Fibroblast of villous mesenchyme (primary cell): ENCODE measurements at regions not wholly inside any gene's neighbourhood (a gene's known extent, or its start where the extent isn't known, plus 50 kb on each side); places are given as distances from the start of the nearest gene placed in this dataset.

Source experiments
- DNase-seq: peaks from one replicate; pipeline ENCODE4 v3.0.0-alpha.2; 2010; ENCODE audit warnings: low read depth
- H3K4me3 ChIP-seq: 2 replicates; pipeline ENCODE4 v1.5.1; 2011; ENCODE audit warnings: low read depth, mild to moderate bottlenecking, low read length
- CTCF ChIP-seq: IDR thresholded peaks from 2 replicates; pipeline ENCODE4 v1.5.1; 2012; ENCODE audit warnings: low read depth, mild to moderate bottlenecking, low read length; ENCODE audit not compliant: insufficient read depth

DNA sequence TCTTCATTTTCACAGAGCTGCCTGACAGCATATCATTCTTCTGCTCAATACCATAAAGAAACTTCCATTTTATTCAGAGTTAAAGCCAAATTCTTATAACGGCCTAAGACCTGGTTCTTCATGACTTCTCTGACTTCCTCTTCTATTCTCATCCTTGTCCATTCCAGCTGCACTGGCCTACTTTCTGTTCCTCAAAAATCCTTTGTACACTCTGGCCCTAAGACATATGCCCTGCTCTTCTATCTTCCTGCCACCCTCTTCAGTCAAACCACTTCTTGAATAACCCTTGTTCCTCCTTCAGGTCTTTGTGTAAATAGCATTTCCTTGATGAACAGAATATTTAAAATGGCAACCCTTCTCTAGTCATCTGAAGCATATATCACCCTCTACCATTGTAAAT is 1338.7 kb upstream of the ADGRL2 start:
- no peak for DNase-seq
- no peak overlapping the region for H3K4me3 ChIP-seq
- no peak for TF ChIP-seq CTCF

- no peak for DNase-seq
- TF ChIP-seq CTCF: no peak
- H3K4me3 ChIP-seq: no peak overlapping the region
Measured at GRCh38 chr1:80457409-80457808, 1343.3 kb upstream of the ADGRL2 start.

DNA sequence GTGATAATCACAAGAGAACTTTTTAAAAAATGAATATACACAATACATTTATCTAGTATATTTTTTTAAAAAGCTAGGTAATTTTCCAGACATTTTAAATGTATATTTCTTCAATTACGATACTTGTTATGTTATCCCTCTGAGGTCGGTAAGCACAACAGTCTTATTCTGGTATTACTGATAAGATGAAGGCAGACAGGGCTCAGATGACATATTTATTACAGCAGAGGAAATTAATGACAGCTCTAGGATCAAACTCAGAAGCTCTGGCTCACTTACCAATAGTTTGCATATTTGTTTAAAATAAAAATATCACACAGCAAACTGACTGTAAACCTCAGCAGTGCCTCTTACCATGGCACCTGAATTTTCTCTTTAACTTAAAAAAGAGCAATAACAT is 1347.0 kb upstream of the ADGRL2 start:
- H3K4me3 ChIP-seq: no peak overlapping the region
- DNase-seq: no peak
- TF ChIP-seq CTCF: no peak

GRCh38 chr1:80450711-80451110 is 1350.0 kb upstream of the ADGRL2 start:
- no peak overlapping the region for H3K4me3 ChIP-seq
- no peak for TF ChIP-seq CTCF
- no peak for DNase-seq

DNA sequence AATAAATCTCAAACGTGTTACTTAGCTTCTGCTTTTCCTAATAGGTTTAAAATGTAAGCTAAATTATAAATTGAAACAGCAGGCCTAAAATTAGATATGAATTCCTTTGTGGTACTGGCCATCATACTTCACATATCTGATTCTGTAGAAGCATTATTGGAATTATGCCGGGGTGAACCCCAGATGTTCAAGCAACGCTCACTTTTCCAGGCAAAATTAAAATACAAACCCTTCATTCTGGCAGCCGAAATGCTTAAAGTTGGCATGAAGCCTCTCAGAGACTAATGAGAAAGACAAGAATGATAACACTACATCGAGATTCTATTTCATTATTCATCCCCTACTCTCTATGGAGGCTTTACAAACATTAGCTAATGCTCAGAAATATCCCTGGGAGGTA is 1352.7 kb upstream of the ADGRL2 start:
- no peak overlapping the region for H3K4me3 ChIP-seq
- TF ChIP-seq CTCF: no peak
- no peak for DNase-seq

GRCh38 chr1:80447526-80447925 is 1353.2 kb upstream of the ADGRL2 start:
- TF ChIP-seq CTCF: no peak
- no peak for DNase-seq
- H3K4me3 ChIP-seq: no peak overlapping the region

- no peak for DNase-seq
- H3K4me3 ChIP-seq: no peak overlapping the region
- no peak for TF ChIP-seq CTCF
Measured at GRCh38 chr1:80445033-80445432, 1355.7 kb upstream of the ADGRL2 start.
